ENCODE measurements at regions not wholly inside any gene's neighbourhood (a gene's known extent, or its start where the extent isn't known, plus 50 kb on each side); places are given as distances from the start of the nearest gene placed in this dataset.

GRCh38 chr4:138488533-138488932, 246.4 kb upstream of the SLC7A11 start:
- TF ChIP-seq CTCF (IDR thresholded peaks at IDR 0.05) (no peak), POLR2A (IDR thresholded peaks at IDR 0.05) (no peak)
